Hindlimb muscle (tissue), 1 donor: ENCODE measurements at regions not wholly inside any gene's neighbourhood (a gene's known extent, or its start where the extent isn't known, plus 50 kb on each side); places are given as distances from the start of the nearest gene placed in this dataset.
"Not testable (repeated sequence)": the region's sequence is repeated elsewhere in the genome, so short reads cannot be mapped to it uniquely, and the experiment has no call there.

ENCODE experiments used
- DNase-seq: peaks from one replicate; pipeline ENCODE4 v3.0.0-alpha.2; 2013

DNA sequence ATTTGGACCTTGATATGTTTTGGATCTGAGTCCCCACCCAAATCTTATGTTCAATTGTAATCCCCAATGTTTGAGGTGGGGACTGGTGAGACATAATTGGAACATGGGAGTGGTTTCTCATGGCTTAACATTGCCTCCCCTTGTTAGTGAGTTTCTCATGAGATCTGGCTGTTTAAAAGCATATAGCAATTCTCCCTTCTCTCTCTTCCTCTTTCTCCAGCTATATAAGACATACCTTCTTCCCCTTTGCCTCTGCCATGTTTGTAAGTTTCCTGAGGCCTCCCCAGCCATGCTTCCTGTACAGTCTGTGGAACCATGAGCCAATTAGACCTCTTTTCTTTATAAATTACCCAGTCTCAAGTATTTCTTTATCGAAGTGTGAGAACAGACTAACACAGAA, 692.4 kb downstream of the KCNT2 start:
- DNase-seq: no peak

DNA sequence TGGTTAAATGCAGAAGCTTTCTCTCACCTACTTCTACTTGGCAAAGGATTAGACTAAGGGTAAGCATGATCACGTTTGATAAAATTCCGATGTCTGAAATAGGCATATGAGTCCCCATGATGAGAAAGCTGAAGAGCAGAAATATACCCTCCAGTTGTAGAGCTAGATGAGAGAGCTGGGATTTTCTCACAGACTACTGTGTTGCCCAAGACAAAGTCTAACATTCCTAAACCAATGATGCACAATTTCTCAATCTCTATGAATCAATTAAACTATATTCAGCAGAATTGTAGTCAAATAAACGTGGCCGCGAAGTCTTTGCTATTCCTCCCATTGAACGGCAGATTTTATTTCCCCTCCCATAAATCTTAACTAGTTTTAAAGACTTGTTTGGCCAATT, 699.2 kb downstream of the KCNT2 start:
- no peak for DNase-seq

GRCh38 chr1:195908121-195908520, 700.1 kb downstream of the KCNT2 start:
- no peak for DNase-seq

GRCh38 chr1:195903203-195903602, 705.0 kb downstream of the KCNT2 start:
- no peak for DNase-seq

- DNase-seq: no peak
Observed at GRCh38 chr1:195902779-195903178, 705.5 kb downstream of the KCNT2 start.

GRCh38 chr1:195899762-195900352, 708.4 kb downstream of the KCNT2 start:
- no peak for DNase-seq

GRCh38 chr1:195898924-195899323, 709.3 kb downstream of the KCNT2 start:
- DNase-seq: no peak

DNA sequence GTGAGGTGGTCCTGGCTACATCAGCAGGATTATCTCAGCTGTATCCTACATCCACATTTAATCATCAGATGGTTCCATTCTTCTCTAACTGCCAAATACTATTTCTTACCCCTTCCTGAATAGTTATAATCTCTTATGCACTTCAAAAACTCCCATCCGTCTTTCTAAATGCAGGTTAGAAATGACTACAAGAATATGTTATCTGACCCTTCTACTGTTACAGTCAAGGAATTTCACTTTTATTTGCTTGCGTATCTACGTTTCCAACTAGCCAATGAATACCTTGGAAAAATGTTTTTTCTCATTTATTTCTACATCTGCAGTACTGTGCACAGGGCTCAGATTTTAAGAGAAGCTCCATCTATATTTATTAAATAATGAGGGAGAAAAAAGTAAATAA, 709.9 kb downstream of the KCNT2 start:
- DNase-seq: no peak

- no peak for DNase-seq
Observed at GRCh38 chr1:195897076-195897475, 711.2 kb downstream of the KCNT2 start.

DNA sequence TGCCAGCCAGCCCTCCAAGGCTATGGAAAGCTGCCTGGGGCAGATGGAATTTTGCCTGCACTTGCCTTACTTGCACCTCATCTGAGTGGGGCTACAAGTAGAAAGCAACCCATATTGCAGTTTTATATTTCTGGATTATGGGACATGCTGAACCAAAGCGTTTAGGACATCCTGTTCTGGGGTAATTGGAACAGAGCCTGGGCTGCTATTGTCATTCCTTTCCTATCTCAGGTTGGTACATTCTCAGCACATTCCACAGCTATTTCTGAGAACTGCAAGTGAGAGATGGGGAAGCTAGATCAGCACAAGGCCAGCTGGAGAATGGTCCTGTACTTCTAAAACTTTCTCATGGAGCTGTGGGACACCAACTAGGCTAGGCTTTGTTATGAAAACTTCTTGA, 713.8 kb downstream of the KCNT2 start:
- DNase-seq: no peak

DNA sequence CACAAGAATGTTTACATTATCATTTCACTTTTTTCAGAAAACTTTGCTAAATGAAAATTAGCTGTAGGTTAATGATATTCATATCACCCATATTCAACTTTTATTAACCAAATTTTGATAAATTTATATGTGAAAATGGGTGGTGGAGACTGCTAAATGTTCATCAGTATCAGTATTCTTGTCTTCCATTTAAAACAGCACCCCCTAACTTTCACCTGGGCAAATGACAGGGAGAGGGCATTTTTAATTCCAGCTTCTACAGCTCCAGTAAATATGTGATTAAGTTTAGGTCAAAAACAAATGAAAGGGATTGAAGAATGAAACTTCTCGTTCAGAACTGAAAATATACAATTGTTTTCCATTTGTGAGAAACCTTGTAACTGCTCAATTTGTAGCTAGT, 722.2 kb downstream of the KCNT2 start:
- no peak for DNase-seq

DNA sequence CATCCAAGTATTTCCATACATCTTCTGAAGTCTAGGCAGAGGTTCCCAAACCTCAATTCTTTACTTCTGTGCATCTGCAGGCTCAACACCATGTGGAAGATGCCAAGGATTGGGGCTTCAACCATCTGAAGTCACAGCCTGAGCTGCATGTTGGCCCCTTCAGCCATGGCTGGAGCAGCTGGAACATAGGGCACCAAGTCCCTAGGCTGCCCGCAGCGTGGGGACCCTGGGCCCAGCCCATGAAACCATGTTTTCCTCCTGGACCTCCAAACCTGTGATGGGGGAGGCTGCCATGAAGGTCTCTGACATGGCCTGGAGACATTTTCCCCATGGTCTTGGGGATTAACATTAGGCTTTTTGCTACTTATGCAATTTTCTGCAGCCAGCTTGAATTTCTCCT, 729.8 kb downstream of the KCNT2 start:
- DNase-seq: no peak

GRCh38 chr1:195876792-195877191, 731.4 kb downstream of the KCNT2 start:
- DNase-seq: no peak

DNA sequence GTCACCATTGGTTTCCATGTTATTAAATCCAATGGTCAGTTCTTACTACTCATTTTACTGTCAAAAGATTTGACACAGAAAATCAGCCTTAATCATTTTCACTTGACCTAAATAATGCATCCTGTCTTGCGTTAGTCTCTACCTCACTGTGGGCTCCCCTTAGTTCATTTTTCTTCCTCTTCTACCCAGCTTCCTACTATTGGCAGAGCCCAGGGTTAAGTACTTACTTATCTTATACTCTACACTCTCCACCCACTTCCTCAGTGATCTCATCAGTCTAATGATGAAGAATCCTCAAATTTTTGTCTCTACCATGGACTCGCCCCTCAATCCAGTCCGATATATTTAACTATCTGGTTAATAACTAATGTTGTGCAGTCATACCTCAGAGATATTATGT, 735.9 kb downstream of the KCNT2 start:
- DNase-seq: no peak

- no peak for DNase-seq
Observed at GRCh38 chr1:195867638-195868037, 740.6 kb downstream of the KCNT2 start.

DNA sequence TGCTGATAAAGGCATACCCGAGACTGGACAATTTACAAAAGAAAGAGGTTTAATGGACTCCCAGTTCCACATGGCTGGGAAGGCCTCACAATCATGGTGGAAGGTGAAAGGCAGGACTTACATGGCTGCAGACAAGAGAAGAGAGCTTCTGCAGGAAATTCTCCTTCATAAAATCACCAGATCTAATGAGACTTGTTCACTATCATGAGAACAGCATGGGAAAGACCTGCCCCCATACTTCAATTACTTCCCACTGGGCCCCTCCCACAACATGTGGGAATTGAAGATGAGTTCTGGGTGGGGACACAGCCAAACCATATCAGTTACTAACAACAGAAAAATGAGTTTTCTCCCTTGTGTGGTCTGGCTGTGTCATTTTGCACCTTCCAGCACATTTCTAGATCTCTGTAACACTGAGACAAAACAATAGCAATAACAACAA, 741.4 kb downstream of the KCNT2 start:
- DNase-seq: no peak

GRCh38 chr1:195866091-195866780, 742.0 kb downstream of the KCNT2 start:
- no peak for DNase-seq

GRCh38 chr1:195851804-195852203, 756.4 kb downstream of the KCNT2 start:
- no peak for DNase-seq

DNA sequence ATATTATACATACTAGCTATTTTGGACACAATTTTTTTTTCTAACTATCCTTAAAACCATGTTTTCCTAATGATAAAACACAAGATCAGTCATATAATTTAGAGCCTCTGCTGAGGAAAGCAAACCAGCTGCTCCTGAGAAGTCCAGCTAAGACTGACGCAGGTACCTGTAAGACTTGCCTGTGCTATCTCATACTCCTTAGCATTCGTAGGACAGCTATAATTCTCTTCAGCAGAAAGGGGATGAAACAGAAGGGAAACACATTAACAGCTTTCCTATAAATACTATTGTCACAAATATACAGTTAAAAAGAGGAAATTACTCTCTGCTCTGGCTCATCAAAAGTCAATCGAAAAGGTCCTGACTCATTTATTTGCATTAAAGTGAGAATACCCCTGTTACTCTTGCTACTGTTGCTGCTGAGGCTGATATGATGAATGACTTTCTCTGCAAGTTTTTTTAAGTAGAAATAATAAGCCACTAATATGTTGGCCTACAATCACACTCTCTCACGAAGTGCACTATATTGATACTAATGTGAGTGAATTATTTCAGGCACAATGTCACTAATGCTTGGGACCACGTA, 757.1 kb downstream of the KCNT2 start:
- DNase-seq: no peak

- DNase-seq: no peak
Observed at GRCh38 chr1:195849180-195849579, 759.1 kb downstream of the KCNT2 start.

DNA sequence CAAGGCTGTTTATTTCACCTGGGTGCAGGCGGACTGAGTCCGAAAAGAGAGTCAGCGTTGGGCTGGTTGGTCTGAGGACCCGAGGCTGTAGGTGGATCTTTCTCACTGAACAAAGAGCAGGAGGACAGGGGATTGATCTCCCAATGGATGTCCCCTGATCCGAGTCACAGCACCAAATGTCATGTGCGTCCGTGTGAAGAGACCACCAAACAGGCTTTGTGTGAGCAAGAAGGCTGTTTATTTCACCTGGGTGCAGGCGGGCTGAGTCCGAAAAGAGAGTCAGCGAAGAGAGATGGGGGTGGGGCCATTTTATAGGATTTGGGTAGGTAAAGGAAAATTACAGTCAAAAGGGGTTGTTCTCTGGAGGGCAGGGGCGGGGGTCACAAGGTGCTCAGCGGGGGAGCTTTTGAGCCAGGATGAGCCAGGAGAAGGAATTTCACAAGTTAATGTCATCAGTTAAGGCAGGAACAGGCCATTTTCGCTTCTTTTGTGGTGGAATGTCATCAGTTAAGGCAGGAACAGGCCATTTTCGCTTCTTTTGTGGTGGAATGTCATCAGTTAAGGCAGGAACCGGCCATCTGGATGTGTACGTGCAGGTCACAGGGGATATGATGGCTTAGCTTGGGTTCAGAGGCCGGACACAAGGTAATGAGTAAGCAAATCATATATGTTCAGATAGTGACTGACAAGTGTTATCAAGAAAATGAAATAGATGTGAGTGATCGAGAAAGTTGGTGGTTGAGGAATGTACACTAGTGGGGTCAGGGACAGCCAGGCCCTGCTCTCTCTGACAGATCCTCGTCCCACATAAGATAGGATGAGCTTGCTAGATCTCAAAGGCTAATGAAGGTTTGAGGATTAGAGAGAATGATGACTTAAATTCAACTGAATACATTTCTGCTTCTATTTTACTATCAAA, 760.0 kb downstream of the KCNT2 start:
- DNase-seq: not testable (repeated sequence)

GRCh38 chr1:195831789-195832188, 776.5 kb downstream of the KCNT2 start:
- no peak for DNase-seq

- DNase-seq: no peak
Observed at GRCh38 chr1:195828325-195828724, 779.9 kb downstream of the KCNT2 start.
